Retinal pigment epithelial cell (primary cell): ENCODE measurements at regions not wholly inside any gene's neighbourhood (a gene's known extent, or its start where the extent isn't known, plus 50 kb on each side); places are given as distances from the start of the nearest gene placed in this dataset.

Source experiments
- DNase-seq: peaks from one replicate; pipeline ENCODE4 v3.0.0-alpha.2; 2010; ENCODE audit warnings: low read depth
- H3K4me3 ChIP-seq: 2 replicates; pipeline ENCODE4 v1.5.1; 2011; ENCODE audit warnings: mild to moderate bottlenecking, low read length, control low read depth, moderate library complexity
- CTCF ChIP-seq: conservative IDR thresholded peaks from 2 replicates; pipeline ENCODE4 v1.5.1; 2011; ENCODE audit warnings: low read depth, low read length, control low read depth, inconsistent platforms

- no peak for TF ChIP-seq CTCF
- H3K4me3 ChIP-seq, result no peak overlapping the region
- no peak for DNase-seq
Observed at GRCh38 chr15:96992817-96993216, 662.3 kb downstream of the NR2F2 start.

GRCh38 chr15:96997538-96997937 lies 667.0 kb downstream of the NR2F2 start:
- no peak for TF ChIP-seq CTCF
- DNase-seq, result no peak
- H3K4me3 ChIP-seq, result no peak overlapping the region

GRCh38 chr15:97009031-97009431 lies 678.5 kb downstream of the NR2F2 start:
- no peak overlapping the region for H3K4me3 ChIP-seq
- no peak for TF ChIP-seq CTCF
- DNase-seq, result no peak

- H3K4me3 ChIP-seq, result no peak overlapping the region
- TF ChIP-seq CTCF, result no peak
- no peak for DNase-seq
Observed at GRCh38 chr15:97012986-97013385, 682.5 kb downstream of the NR2F2 start.

- no peak for TF ChIP-seq CTCF
- H3K4me3 ChIP-seq, result no peak overlapping the region
- no peak for DNase-seq
Observed at GRCh38 chr15:97013491-97013890, 683.0 kb downstream of the NR2F2 start.

- DNase-seq, result no peak
- TF ChIP-seq CTCF, result no peak
- H3K4me3 ChIP-seq, result no peak overlapping the region
Observed at GRCh38 chr15:97014001-97014400, 683.5 kb downstream of the NR2F2 start.

- no peak overlapping the region for H3K4me3 ChIP-seq
- DNase-seq, result no peak
- no peak for TF ChIP-seq CTCF
Observed at GRCh38 chr15:97023488-97023844, 693.0 kb downstream of the NR2F2 start.
